Smooth muscle cell (in vitro differentiated cells): ENCODE measurements at regions not wholly inside any gene's neighbourhood (a gene's known extent, or its start where the extent isn't known, plus 50 kb on each side); places are given as distances from the start of the nearest gene placed in this dataset.

ENCODE experiments used
- DNase-seq: peaks from one replicate; lab custom pipeline; 2025; ENCODE audit not compliant: unreplicated experiment; lab: John Stamatoyannopoulos, UW
- H2AFZ ChIP-seq: fragments of 200-600 bp; sonication (generic); 2 replicates; pipeline ENCODE4 v1.6.0; 2016; ENCODE audit warnings: antibody characterized with exemption, low read depth, mild to moderate bottlenecking
- H3F3A ChIP-seq: fragments of 200-600 bp; sonication (generic); 2 replicates; pipeline ENCODE4 v1.6.0; 2017; ENCODE audit warnings: antibody characterized with exemption, low read depth
- H3K27ac ChIP-seq: fragments of 200-600 bp; sonication (generic); 2 replicates; pipeline ENCODE4 v1.5.1; 2016; ENCODE audit warnings: low read depth, mild to moderate bottlenecking
- H3K27me3 ChIP-seq: fragments of 200-600 bp; sonication (generic); 2 replicates; pipeline ENCODE4 v1.6.1; 2016; ENCODE audit warnings: low read depth, mild to moderate bottlenecking
- H3K36me3 ChIP-seq: fragments of 200-600 bp; sonication (generic); 2 replicates; pipeline ENCODE4 v1.5.1; 2016; ENCODE audit warnings: low read depth
- H3K4me1 ChIP-seq: fragments of 200-600 bp; sonication (generic); 2 replicates; pipeline ENCODE4 v1.5.1; 2016; ENCODE audit warnings: low read depth
- H3K4me2 ChIP-seq: fragments of 200-600 bp; sonication (generic); 2 replicates; pipeline ENCODE4 v1.6.0; 2016; ENCODE audit warnings: mild to moderate bottlenecking
- H3K4me3 ChIP-seq: fragments of 200-600 bp; sonication (generic); 2 replicates; pipeline ENCODE4 v1.5.1; 2016; ENCODE audit warnings: mild to moderate bottlenecking
- H3K79me2 ChIP-seq: fragments of 200-600 bp; sonication (generic); 2 replicates; pipeline ENCODE4 v1.6.0; 2016; ENCODE audit warnings: low read depth, mild to moderate bottlenecking
- H3K9ac ChIP-seq: fragments of 200-600 bp; sonication (generic); 2 replicates; pipeline ENCODE4 v1.6.0; 2016; ENCODE audit warnings: low read depth
- H3K9me3 ChIP-seq: fragments of 200-600 bp; sonication (generic); replicated peaks from 2 replicates; pipeline ENCODE4 v1.5.1; 2016; ENCODE audit warnings: low read depth
- H4K20me1 ChIP-seq: fragments of 200-600 bp; sonication (generic); 2 replicates; pipeline ENCODE4 v1.6.0; 2016; ENCODE audit warnings: low read depth
- CTCF ChIP-seq: fragments of 200-600 bp; sonication (generic); IDR thresholded peaks from 2 replicates; pipeline ENCODE4 v1.5.1; 2017; ENCODE audit warnings: borderline replicate concordance, mild to moderate bottlenecking, antibody characterized with exemption; ENCODE audit not compliant: insufficient read depth, poor library complexity, severe bottlenecking
- WGBS: methylation state at CpG from one replicate; pipeline ENCODE4 v1.1.7; 2016; ENCODE audit warnings: low lambda C conversion rate; 5-methylcytosine and 5-hydroxymethylcytosine counted together

GRCh38 chr4:55186123-55186522 lies 60.7 kb upstream of the KDR start:
- Histone ChIP-seq H3K4me3 (no peak overlapping the region), H3K27me3 (no peaks in the 10 kb centered on the region), H3K79me2 (no peaks in the 10 kb centered on the region), H3K36me3 (no peaks in the 10 kb centered on the region), H2AFZ (peak overlapping the region; percentile 28), H4K20me1 (no peaks in the 10 kb centered on the region), H3K9me3 (no peaks in the 10 kb centered on the region), H3K4me1 (peaks cover 28% of the 10 kb centered on the region), H3K27ac (no peak overlapping the region), H3K4me2 (no peak overlapping the region), H3K9ac (no peak overlapping the region), H3F3A (peaks cover 18% of the 10 kb centered on the region)
- DNase-seq = no peak
- peak; percentile 17 for TF ChIP-seq CTCF

- no peak for DNase-seq
- Histone ChIP-seq H3K79me2 (no peaks in the 10 kb centered on the region), H3K4me2 (no peak overlapping the region), H3K4me1 (peaks cover 23% of the 10 kb centered on the region), H2AFZ (peak overlapping the region; percentile 28), H4K20me1 (no peaks in the 10 kb centered on the region), H3K27ac (no peak overlapping the region), H3K9ac (no peak overlapping the region), H3F3A (peaks cover 18% of the 10 kb centered on the region), H3K9me3 (no peaks in the 10 kb centered on the region), H3K27me3 (no peaks in the 10 kb centered on the region), H3K4me3 (no peak overlapping the region), H3K36me3 (no peaks in the 10 kb centered on the region)
- TF ChIP-seq CTCF = no peak
- 28% methylated on average over 3 of the region's 3 CpGs for WGBS
Measured at GRCh38 chr4:55186700-55187099, 61.3 kb upstream of the KDR start.

DNA sequence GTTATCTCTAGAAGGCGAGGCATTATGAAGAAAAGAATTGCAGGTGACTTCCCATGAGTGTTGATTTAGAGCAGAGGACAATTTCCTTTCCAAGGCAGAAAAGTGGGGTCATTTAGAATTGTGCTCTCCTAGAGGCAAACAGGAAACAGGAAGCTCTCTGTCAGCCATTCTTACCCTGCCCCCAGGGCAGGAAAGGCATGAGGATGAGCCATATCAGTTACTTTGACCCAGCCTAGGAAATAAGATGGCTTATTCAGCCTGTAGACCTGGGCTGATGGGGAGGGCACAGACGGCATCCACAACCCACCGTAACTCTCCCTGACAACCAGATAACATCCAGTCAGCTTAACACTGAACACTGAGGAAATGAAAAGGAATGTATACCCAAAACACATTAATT lies 88.8 kb upstream of the KDR start:
- 61% methylated on average over 3 of the region's 3 CpGs for WGBS
- Histone ChIP-seq H3K9me3 (no peaks in the 10 kb centered on the region), H3K9ac (no peak overlapping the region), H3F3A (peaks cover 8% of the 10 kb centered on the region), H3K4me1 (peaks cover 9% of the 10 kb centered on the region), H3K4me2 (no peak overlapping the region), H4K20me1 (no peaks in the 10 kb centered on the region), H3K36me3 (no peaks in the 10 kb centered on the region), H3K79me2 (no peaks in the 10 kb centered on the region), H2AFZ (peak overlapping the region; percentile 44), H3K27me3 (no peaks in the 10 kb centered on the region), H3K4me3 (no peak overlapping the region), H3K27ac (no peak overlapping the region)
- no peak for DNase-seq
- no peak for TF ChIP-seq CTCF

DNA sequence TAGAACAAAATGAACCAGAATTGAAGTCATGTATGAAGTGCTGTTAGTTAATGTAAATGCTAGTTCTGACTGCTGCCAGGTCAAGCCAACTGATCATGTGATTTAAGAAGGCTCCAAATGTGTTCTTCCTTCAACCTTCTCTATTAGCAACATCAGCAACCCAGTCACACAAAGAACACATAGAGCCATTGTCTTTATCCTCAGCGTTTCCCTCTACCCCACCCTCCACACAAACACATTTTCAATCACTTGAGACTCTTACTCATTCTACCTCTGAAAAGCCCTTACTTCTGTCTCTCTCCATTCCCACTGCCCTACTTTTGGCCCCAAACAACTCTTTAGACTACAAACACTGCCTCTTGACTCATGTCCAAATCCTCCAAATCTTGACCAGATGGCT lies 89.7 kb upstream of the KDR start:
- Histone ChIP-seq H4K20me1 (no peaks in the 10 kb centered on the region), H3K79me2 (no peaks in the 10 kb centered on the region), H3K9me3 (no peaks in the 10 kb centered on the region), H3K27ac (no peak overlapping the region), H3K27me3 (no peaks in the 10 kb centered on the region), H2AFZ (no peak overlapping the region), H3K9ac (no peak overlapping the region), H3K4me2 (no peak overlapping the region), H3K4me1 (peaks cover 9% of the 10 kb centered on the region), H3F3A (peaks cover 8% of the 10 kb centered on the region), H3K4me3 (no peak overlapping the region), H3K36me3 (no peaks in the 10 kb centered on the region)
- 83% methylated on average over 1 of the region's 1 CpG for WGBS
- TF ChIP-seq CTCF = no peak
- no peak for DNase-seq
